Colonic mucosa (tissue), 4 donors: ENCODE measurements at regions not wholly inside any gene's neighbourhood (a gene's known extent, or its start where the extent isn't known, plus 50 kb on each side); places are given as distances from the start of the nearest gene placed in this dataset.

Experiments used
- DNase-seq: peaks from one replicate; pipeline ENCODE4 v3.0.0-alpha.2; 2020
- H3K27ac ChIP-seq: fragments of 200-600 bp; one replicate; pipeline ENCODE4 v1.8.0; 2021
- H3K27me3 ChIP-seq: fragments of 200-600 bp; one replicate; pipeline ENCODE4 v1.8.0; 2021
- H3K36me3 ChIP-seq: fragments of 200-600 bp; one replicate; pipeline ENCODE4 v1.8.0; 2021
- H3K4me1 ChIP-seq: fragments of 200-600 bp; one replicate; pipeline ENCODE4 v1.8.0; 2021; ENCODE audit warnings: mild to moderate bottlenecking
- H3K4me3 ChIP-seq: fragments of 200-600 bp; one replicate; pipeline ENCODE4 v1.8.0; 2021
- H3K9ac ChIP-seq, 2 donors: one replicate each; pipeline ENCODE4 v1.7.0; 2013; ENCODE audit warnings: control low read depth in 2 of 2, low read depth in 2 of 2, low read length in 2 of 2
- H3K9me3 ChIP-seq: fragments of 200-600 bp; one replicate; pipeline ENCODE4 v1.8.0; 2021
- intact Hi-C: fragments of 100-400 bp; cut with DNase I; formaldehyde crosslinking; loops from one replicate; pipeline ENCODE4 v1.14.1; 2022
- TF ChIP-seq, protein P1 (sequence below): fragments of 200-600 bp; IDR thresholded peaks from one replicate; pipeline ENCODE4 v1.8.0; 2022; ENCODE audit warnings: antibody characterized with exemption, mild to moderate bottlenecking
- donor health status: healthy.
- donor health status: DM: no; HTN: no; CAD: no.
- donor health status: DM: no; HTN: no; CAD: no.

DNA sequence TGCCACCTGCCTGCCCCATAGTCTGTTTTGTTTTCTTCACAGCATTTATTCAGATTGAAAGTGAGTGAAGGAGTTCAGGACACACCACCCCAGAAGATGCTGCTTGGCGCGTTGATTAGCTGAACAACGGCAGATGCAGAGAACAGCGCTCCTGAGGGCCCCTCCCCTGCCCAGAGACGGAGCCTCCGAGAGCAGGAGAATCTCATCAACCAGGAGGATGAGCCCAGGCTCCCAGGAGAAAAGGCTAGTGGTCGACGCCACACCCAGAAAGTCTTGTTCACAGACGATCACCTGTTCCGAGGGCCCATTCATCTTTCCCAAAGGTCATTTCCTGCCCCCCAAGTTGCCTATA lies 180.4 kb upstream of the PPP1R26 start:
- Histone ChIP-seq H3K27ac (no peak overlapping the region), H3K9ac (no peak overlapping the region), H3K36me3 (no peaks in the 10 kb centered on the region), H3K27me3 (peaks cover 10% of the 10 kb centered on the region), H3K9me3 (no peaks in the 10 kb centered on the region), H3K4me1 (no peaks in the 10 kb centered on the region), H3K4me3 (no peak overlapping the region)
- TF ChIP-seq, protein P1, sequence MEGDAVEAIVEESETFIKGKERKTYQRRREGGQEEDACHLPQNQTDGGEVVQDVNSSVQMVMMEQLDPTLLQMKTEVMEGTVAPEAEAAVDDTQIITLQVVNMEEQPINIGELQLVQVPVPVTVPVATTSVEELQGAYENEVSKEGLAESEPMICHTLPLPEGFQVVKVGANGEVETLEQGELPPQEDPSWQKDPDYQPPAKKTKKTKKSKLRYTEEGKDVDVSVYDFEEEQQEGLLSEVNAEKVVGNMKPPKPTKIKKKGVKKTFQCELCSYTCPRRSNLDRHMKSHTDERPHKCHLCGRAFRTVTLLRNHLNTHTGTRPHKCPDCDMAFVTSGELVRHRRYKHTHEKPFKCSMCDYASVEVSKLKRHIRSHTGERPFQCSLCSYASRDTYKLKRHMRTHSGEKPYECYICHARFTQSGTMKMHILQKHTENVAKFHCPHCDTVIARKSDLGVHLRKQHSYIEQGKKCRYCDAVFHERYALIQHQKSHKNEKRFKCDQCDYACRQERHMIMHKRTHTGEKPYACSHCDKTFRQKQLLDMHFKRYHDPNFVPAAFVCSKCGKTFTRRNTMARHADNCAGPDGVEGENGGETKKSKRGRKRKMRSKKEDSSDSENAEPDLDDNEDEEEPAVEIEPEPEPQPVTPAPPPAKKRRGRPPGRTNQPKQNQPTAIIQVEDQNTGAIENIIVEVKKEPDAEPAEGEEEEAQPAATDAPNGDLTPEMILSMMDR: no peak
- intact Hi-C loops: no loop called here
- DNase-seq: no peak

DNA sequence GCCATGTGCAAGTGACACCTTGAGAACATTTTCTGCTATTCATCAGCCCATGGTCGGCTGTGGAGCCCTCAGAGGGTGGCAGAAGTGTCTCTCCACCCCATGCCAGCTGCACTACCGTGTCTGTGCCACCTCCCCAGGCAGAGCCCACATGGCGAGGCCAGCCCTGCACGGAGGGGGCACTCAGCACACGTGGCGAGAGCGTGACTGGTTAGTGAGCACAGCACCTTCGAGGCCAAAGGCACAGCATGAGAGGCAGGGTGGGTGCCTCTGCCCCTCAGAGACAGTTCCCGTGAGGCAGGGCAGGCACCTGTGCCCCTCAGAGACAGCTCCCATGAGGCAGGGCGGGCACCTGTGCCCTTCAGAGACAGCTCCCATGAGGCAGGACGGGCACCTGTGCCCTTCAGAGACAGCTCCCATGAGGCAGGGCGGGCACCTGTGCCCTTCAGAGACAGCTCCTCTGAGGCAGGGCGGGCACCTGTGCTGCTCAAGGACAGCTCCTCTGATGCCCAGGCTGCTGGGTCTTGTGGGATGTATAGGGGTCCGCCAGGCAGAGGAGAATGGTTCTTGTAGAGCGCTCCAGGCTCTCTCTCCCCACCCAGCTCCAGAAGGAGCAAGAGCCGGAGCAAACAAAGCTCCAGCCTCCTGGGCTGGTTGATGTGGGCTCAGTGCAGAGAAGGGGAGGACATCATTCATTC lies 179.8 kb upstream of the PPP1R26 start:
- H3K9ac ChIP-seq: no peak overlapping the region
- intact Hi-C loops: no loop called here
- DNase-seq: no peak
- H3K4me3 ChIP-seq: no peak overlapping the region
- H3K9me3 ChIP-seq: no peaks in the 10 kb centered on the region
- H3K27ac ChIP-seq: no peak overlapping the region
- TF ChIP-seq, protein P1: no peak
- H3K27me3 ChIP-seq: peaks cover 10% of the 10 kb centered on the region
- H3K4me1 ChIP-seq: no peaks in the 10 kb centered on the region
- no peaks in the 10 kb centered on the region for H3K36me3 ChIP-seq

DNA sequence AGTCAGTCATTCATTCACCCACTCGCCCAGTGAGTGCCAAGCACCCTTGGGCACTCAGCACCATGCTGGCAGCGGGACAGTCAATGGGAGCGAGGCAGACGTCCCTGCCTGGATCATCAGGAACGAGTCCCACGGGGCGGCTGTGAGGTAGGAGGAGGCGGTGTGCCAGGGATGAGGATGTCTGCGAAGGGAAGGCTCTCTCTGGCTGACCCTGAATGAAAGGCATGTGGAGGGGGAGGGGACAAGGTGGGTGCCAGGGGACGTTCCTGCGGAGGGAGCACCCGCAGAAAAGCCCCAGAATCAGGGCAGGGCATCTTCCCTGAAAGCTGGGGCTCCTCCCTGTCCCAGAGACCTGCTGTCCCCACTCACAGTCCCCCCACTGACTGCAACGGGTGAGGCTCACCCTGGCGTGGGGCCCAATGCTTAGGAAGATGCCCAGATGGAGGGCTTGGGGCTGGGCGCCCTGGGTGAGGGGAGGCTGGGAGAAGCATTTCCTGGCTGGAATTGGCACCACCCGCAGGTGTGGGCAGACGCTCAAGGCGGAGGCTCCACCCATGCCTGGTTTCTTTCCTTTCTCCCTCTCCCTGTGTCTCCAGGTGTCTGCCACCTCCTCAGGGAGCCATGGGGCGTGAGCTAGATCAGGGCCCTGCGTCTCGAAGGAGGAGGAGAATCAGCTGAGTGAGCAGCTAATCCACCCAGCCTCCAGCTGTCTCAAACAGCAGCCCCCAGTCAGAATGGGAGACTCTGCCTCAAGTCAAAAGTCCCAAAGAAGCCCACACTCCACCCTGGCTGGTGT lies 179.0 kb upstream of the PPP1R26 start:
- Histone ChIP-seq H3K9me3 (no peaks in the 10 kb centered on the region), H3K4me1 (no peaks in the 10 kb centered on the region), H3K9ac (no peak overlapping the region), H3K36me3 (no peaks in the 10 kb centered on the region), H3K4me3 (no peak overlapping the region), H3K27me3 (peaks cover 10% of the 10 kb centered on the region), H3K27ac (no peak overlapping the region)
- TF ChIP-seq, protein P1: no peak
- intact Hi-C loops: no loop called here
- DNase-seq: no peak

DNA sequence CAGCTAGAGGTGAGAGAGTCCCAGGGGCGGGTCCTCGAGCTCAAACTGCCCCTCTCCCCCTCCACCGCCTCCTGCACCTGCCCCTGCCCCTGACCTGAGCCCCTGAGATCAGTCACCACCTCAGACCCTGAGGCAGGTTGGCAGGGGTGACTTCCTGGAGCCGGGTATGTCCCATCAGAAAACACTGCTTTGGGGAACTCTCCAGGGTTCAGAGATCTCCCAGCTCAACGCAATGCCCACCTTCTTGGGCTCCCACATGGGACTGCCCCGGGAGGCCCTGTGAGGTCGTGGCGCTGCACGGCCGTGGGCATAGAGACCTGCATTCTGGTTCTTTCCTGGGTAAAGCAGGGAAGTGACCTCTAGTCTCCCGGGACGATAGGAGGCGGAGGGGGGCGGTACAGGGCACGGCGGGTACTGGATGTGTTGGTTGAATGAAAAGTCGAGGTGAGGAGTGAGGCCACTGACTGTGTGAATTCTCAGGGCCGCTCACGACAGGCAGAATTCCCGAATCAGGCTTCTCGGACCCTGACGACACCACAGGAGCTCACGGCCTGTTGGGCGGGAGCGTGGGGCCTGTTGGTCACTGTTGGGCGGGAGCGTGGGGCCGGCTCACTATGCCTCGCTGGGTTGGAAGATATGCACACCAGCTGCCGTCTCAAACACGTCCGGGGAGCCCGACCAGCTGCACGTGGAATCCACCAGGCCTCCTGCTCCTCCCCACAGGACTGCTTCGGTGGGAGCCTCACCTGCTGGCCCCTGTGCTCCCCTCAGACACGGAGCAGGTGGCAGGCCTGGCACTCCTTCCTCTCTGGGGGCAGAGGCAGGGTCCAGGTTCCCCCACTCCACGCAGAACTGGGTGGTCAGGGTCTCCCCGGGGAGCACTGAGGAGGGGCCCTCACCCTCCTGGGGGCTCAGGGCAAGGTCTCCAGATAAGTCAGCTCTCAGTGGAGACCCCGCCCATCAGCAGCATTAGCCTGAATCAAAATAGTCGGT lies 178.0 kb upstream of the PPP1R26 start:
- no peaks in the 10 kb centered on the region for H3K9me3 ChIP-seq
- H3K36me3 ChIP-seq: no peaks in the 10 kb centered on the region
- no peak overlapping the region for H3K4me3 ChIP-seq
- DNase-seq: no peak
- no peaks in the 10 kb centered on the region for H3K4me1 ChIP-seq
- H3K27me3 ChIP-seq: peaks cover 10% of the 10 kb centered on the region
- TF ChIP-seq, protein P1: no peak
- no peak overlapping the region for H3K27ac ChIP-seq
- intact Hi-C loops: no loop called here
- H3K9ac ChIP-seq: no peak overlapping the region
